Keratinocyte (primary cell): ENCODE measurements at regions not wholly inside any gene's neighbourhood (a gene's known extent, or its start where the extent isn't known, plus 50 kb on each side); places are given as distances from the start of the nearest gene placed in this dataset.

Experiments used
- DNase-seq: peaks from one replicate; pipeline ENCODE4 v3.0.0-alpha.2; 2011; ENCODE audit warnings: low read depth, missing footprints, low spot score
- FAIRE-seq: peaks from 2 replicates; lab custom pipeline; 2011; peaks lifted over from hg19 to GRCh38; lab: Jason Lieb, UNC
- H2AFZ ChIP-seq: 2 replicates; pipeline ENCODE4 v1.6.0; 2012; ENCODE audit warnings: low read length, control low read depth, inconsistent platforms; ENCODE audit not compliant: control insufficient read depth
- H3K27ac ChIP-seq: 2 replicates; pipeline ENCODE4 v1.5.1; 2011; ENCODE audit warnings: low read length; ENCODE audit not compliant: control insufficient read depth, insufficient read depth
- H3K27me3 ChIP-seq: 3 replicates; pipeline ENCODE4 v1.6.0; 2011; ENCODE audit warnings: low read length; ENCODE audit not compliant: control insufficient read depth, insufficient read depth; ENCODE audit errors: extremely low read depth
- H3K36me3 ChIP-seq, 2 experiments: 2 replicates in 1 of 2; 3 replicates in 1 of 2; pipeline ENCODE4 v1.5.1; 2011; ENCODE audit warnings: low read length in 2 of 2, mild to moderate bottlenecking in 1 of 2; ENCODE audit not compliant: control insufficient read depth in 2 of 2, insufficient read depth in 2 of 2; ENCODE audit errors: extremely low read depth in 1 of 2
- H3K4me1 ChIP-seq: 3 replicates; pipeline ENCODE4 v1.5.1; 2011; ENCODE audit warnings: low read length; ENCODE audit not compliant: control insufficient read depth, insufficient read depth; ENCODE audit errors: extremely low read depth
- H3K4me2 ChIP-seq: 3 replicates; pipeline ENCODE4 v1.6.0; 2011; ENCODE audit warnings: low read depth, low read length; ENCODE audit not compliant: control insufficient read depth, insufficient read depth; ENCODE audit errors: extremely low read depth
- H3K4me3 ChIP-seq, 3 experiments: fragments of 200-600 bp in 1 of 3; sonication (generic) in 1 of 3; 2 replicates in 2 of 3; 3 replicates in 1 of 3; pipeline ENCODE4 v1.5.1; 2011 to 2016; ENCODE audit warnings: low read length in 3 of 3, mild to moderate bottlenecking in 3 of 3, control low read depth in 2 of 3, inconsistent platforms in 1 of 3, low read depth in 1 of 3, mixed read lengths in 1 of 3, mixed run types in 1 of 3, moderate library complexity in 1 of 3; ENCODE audit not compliant: control insufficient read depth in 2 of 3, insufficient read depth in 2 of 3; ENCODE audit errors: extremely low read depth in 1 of 3
- H3K79me2 ChIP-seq: 2 replicates; pipeline ENCODE4 v1.6.0; 2012; ENCODE audit warnings: low read length; ENCODE audit not compliant: control insufficient read depth, insufficient read depth
- H3K9ac ChIP-seq: 3 replicates; pipeline ENCODE4 v1.6.0; 2011; ENCODE audit warnings: low read length; ENCODE audit not compliant: control insufficient read depth, insufficient read depth; ENCODE audit errors: extremely low read depth
- H3K9me1 ChIP-seq: 3 replicates; pipeline ENCODE4 v1.6.0; 2011; ENCODE audit warnings: low read length; ENCODE audit not compliant: control insufficient read depth, insufficient read depth; ENCODE audit errors: extremely low read depth
- H3K9me3 ChIP-seq: 2 replicates; pipeline ENCODE4 v1.5.1; 2012; ENCODE audit warnings: low read depth, low read length; ENCODE audit not compliant: control insufficient read depth
- H4K20me1 ChIP-seq: 3 replicates; pipeline ENCODE4 v1.6.0; 2011; ENCODE audit warnings: low read length; ENCODE audit not compliant: control insufficient read depth, insufficient read depth; ENCODE audit errors: extremely low read depth
- CTCF ChIP-seq, 3 experiments: IDR thresholded peaks in 1 of 3; conservative IDR thresholded peaks in 1 of 3; optimal IDR thresholded peaks in 1 of 3; 2 replicates in 2 of 3; 3 replicates in 1 of 3; pipeline versions ENCODE3 to v1.5.1; 2011; ENCODE audit warnings: low read length in 3 of 3, mild to moderate bottlenecking in 3 of 3, moderate library complexity in 2 of 3, control low read depth in 1 of 3, inconsistent platforms in 1 of 3; ENCODE audit not compliant: insufficient read depth in 2 of 3; ENCODE audit errors: extremely low read depth in 1 of 3
- EZH2 ChIP-seq: IDR thresholded peaks from one replicate; pipeline ENCODE4 v1.6.1; 2012; ENCODE audit warnings: inconsistent platforms, mild to moderate bottlenecking, low read length, moderate library complexity
- dilution Hi-C: fragments of 300-500 bp; cut with MboI; formaldehyde crosslinking; loops from one replicate; pipeline ENCODE4 v1.7.0; 2020; ENCODE audit warnings: low sequenced_read_pairs; ENCODE audit not compliant: extremely low pct_ligation_motif_present

GRCh38 chr12:125283521-125283920, 218.3 kb downstream of the AACS start:
- Histone ChIP-seq H3K36me3 (no peaks in the 10 kb centered on the region), H4K20me1 (no peaks in the 10 kb centered on the region), H3K4me2 (no peak overlapping the region), H3K9me1 (no peaks in the 10 kb centered on the region), H3K4me1 (no peaks in the 10 kb centered on the region), H3K4me3 (no peak overlapping the region), H3K79me2 (no peaks in the 10 kb centered on the region), H3K27ac (no peak overlapping the region), H3K9ac (no peak overlapping the region), H3K9me3 (no peaks in the 10 kb centered on the region), H3K27me3 (no peaks in the 10 kb centered on the region), H2AFZ (no peak overlapping the region)
- DNase-seq (no peak), FAIRE-seq (no peak)
- no peak for TF ChIP-seq CTCF (optimal IDR thresholded peaks at IDR 0.05 in 1 of 3, IDR thresholded peaks at IDR 0.05 in 1 of 3, conservative IDR thresholded peaks at IDR 0.05 in 1 of 3; ENCODE audit: extremely low read depth in 1 of 3, insufficient read depth in 2 of 3, low read length in 3 of 3)
- TF ChIP-seq EZH2, result no peak
- dilution Hi-C loops, result no loop called here

DNA sequence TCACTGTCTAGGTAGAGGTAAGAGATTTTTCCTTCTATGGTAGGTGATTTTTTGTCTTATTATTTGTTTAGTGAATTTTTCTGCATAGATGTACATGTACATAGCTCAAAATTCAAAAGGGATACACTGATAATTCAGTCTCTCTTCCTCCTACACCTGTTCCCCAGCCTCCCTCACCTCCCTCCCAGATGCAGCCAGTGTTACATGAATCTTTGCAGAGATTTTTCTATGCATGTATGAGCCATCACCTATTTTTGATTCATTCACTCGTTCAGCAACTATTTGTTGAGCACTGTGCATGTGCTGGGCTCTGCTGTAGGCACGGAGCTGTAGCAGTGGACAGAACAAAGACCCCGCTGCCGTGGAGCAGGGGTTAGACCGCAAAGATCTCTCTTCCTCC, 218.9 kb downstream of the AACS start:
- Histone ChIP-seq H3K9me3 (no peaks in the 10 kb centered on the region), H3K27me3 (no peaks in the 10 kb centered on the region), H3K4me3 (no peak overlapping the region), H3K9me1 (no peaks in the 10 kb centered on the region), H3K79me2 (no peaks in the 10 kb centered on the region), H4K20me1 (no peaks in the 10 kb centered on the region), H3K4me1 (no peaks in the 10 kb centered on the region), H3K36me3 (no peaks in the 10 kb centered on the region), H3K27ac (no peak overlapping the region), H2AFZ (no peak overlapping the region), H3K9ac (no peak overlapping the region), H3K4me2 (no peak overlapping the region)
- dilution Hi-C loops, result no loop called here
- TF ChIP-seq EZH2, result no peak
- no peak for TF ChIP-seq CTCF (optimal IDR thresholded peaks at IDR 0.05 in 1 of 3, IDR thresholded peaks at IDR 0.05 in 1 of 3, conservative IDR thresholded peaks at IDR 0.05 in 1 of 3; ENCODE audit: extremely low read depth in 1 of 3, insufficient read depth in 2 of 3, low read length in 3 of 3)
- DNase-seq (no peak), FAIRE-seq (no peak)
